Psoas muscle (tissue), 7 donors: ENCODE measurements at regions not wholly inside any gene's neighbourhood (a gene's known extent, or its start where the extent isn't known, plus 50 kb on each side); places are given as distances from the start of the nearest gene placed in this dataset.

ENCODE experiments used
- ATAC-seq, 4 donors: fragments of 200-7000 bp; cut with Tn5 transposase; one replicate each; pipeline ENCODE4 v1.9.1; 2020; ENCODE audit warnings: moderate library complexity in 3 of 4, mild to moderate bottlenecking in 2 of 4
- DNase-seq, 2 donors: peaks; one replicate each; pipeline ENCODE4 v3.0.0-alpha.2; 2020
- H3K27ac ChIP-seq: fragments of 200-600 bp; one replicate; pipeline ENCODE4 v1.8.0; 2022
- H3K27me3 ChIP-seq, 3 donors: fragments of 200-600 bp in 1 of 3; one replicate each; pipeline versions ENCODE4 v1.6.1 to v1.8.0; 2013 to 2022; ENCODE audit warnings: low read length in 2 of 3, mild to moderate bottlenecking in 2 of 3, moderate library complexity in 1 of 3; ENCODE audit not compliant: insufficient read depth in 3 of 3
- H3K36me3 ChIP-seq, 2 donors: fragments of 200-600 bp in 1 of 2; one replicate each; pipeline versions ENCODE4 v1.6.1 to v1.8.0; 2013 to 2022; ENCODE audit warnings: low read depth in 1 of 2, mild to moderate bottlenecking in 1 of 2, moderate library complexity in 1 of 2; ENCODE audit not compliant: insufficient read depth in 1 of 2
- H3K4me1 ChIP-seq: fragments of 200-600 bp; one replicate; pipeline ENCODE4 v1.8.0; 2022
- H3K4me3 ChIP-seq: fragments of 200-600 bp; one replicate; pipeline ENCODE4 v1.8.0; 2022; ENCODE audit warnings: mild to moderate bottlenecking
- H3K9me3 ChIP-seq: fragments of 200-600 bp; one replicate; pipeline ENCODE4 v1.8.0; 2022
- WGBS, 3 donors: extraction: QIAGEN DNeasy Blood & Tissue Kit; methylation state at CpG; one replicate each; pipeline versions ENCODE4 v1.1.6 to v1.1.7; 2013; 5-methylcytosine and 5-hydroxymethylcytosine counted together
- intact Hi-C, 2 donors: fragments of 100-400 bp; cut with DNase I; formaldehyde crosslinking; loops; one replicate each; pipeline versions ENCODE4 v1.11.0 to v1.14.2; 2022
- TF ChIP-seq, protein P1 (sequence below): fragments of 200-600 bp; IDR thresholded peaks from one replicate; pipeline ENCODE4 v1.8.0; 2022; ENCODE audit warnings: antibody characterized with exemption
- donor health status: healthy with polysubstance abuse.
- donor health status: DM: no; HTN: no; CAD: no; lungs with moderate emphysema.
- donor health status: Bipolar disorder and iron deficiency.
- donor health status: healthy.
- donor health status: DM: yes; HTN: yes; CAD: no.
- donor health status: DM: no; HTN: no; CAD: no.
- donor health status: DM: yes; HTN: yes; CAD: no.

DNA sequence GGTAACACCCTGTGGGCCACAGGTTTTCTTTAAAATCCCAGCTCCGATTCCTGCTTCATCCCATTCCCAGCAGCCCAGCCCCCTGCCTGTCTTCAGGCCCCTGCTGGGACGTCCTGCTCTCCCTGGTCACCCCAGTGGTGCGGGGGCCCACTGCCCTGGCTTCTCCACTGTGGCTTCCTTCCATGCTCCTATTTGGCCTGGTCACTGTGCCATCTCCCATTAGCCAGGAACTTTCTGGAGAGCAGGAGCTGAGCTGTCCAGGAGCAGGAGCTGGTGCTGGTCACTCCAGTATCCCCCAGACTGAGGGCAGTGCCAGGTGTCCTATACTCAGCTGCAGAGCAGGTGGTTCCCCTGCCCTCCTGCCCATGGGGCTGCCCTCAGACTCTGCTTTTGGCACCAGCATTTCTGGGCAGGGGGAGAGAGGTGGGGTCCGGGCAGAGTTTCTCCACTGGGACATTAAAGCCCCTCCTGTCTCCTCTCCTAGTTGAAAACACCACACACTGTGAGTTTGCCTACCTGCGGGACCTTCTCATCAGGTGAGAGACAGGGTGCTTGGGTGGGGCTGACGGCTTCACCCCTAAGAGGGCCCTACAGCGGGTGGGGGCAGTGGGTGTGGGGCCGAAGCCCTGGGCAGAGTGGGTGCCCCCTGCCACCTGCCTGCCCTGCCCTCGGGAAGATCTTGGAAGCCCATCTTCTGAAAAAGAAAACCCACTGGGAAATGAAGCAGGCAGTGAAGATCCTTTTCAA, 356.2 kb downstream of the SEC14L1 start:
- peak in 1 of 2 donors; percentile 41 for DNase-seq
- intact Hi-C loops: loop anchor here in 1 of 2 donors (10.0 kb wide), 1 partner anchor 412 kb away; no protein-coding TSS in a partner anchor
- no peak for ATAC-seq
- 89 to 94% (median 93%) methylated on average over 9 of the region's 9 CpGs for WGBS, 3 donors
- H3K4me1 ChIP-seq: no peaks in the 10 kb centered on the region
- H3K4me3 ChIP-seq: no peak overlapping the region
- H3K36me3 ChIP-seq: peaks cover 0 to 67% of the 10 kb centered on the region in 2 donors
- H3K27ac ChIP-seq: no peak overlapping the region
- H3K27me3 ChIP-seq: no peaks in the 10 kb centered on the region
- no peaks in the 10 kb centered on the region for H3K9me3 ChIP-seq
- TF ChIP-seq, protein P1, sequence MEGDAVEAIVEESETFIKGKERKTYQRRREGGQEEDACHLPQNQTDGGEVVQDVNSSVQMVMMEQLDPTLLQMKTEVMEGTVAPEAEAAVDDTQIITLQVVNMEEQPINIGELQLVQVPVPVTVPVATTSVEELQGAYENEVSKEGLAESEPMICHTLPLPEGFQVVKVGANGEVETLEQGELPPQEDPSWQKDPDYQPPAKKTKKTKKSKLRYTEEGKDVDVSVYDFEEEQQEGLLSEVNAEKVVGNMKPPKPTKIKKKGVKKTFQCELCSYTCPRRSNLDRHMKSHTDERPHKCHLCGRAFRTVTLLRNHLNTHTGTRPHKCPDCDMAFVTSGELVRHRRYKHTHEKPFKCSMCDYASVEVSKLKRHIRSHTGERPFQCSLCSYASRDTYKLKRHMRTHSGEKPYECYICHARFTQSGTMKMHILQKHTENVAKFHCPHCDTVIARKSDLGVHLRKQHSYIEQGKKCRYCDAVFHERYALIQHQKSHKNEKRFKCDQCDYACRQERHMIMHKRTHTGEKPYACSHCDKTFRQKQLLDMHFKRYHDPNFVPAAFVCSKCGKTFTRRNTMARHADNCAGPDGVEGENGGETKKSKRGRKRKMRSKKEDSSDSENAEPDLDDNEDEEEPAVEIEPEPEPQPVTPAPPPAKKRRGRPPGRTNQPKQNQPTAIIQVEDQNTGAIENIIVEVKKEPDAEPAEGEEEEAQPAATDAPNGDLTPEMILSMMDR: no peak

DNA sequence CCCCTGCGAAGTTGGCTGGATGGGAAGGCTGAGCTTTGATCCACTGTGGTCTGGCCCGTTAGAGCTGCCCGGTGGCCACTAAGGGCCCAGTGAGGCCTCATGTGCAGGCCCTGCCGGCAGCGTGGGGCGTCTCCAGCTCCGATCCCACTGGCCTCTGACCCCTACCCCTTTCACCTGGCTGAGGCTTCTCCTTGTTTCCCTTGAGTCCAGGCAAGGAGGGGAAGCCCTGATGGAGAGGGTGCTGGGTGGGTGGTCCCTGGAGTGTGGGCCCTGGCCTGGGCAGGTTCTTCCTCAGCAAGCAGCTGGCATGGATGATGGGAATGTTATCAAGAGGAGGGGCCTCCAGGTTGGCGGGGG, 356.8 kb downstream of the SEC14L1 start:
- peaks cover 0 to 61% of the 10 kb centered on the region in 2 donors for H3K36me3 ChIP-seq
- H3K4me3 ChIP-seq: no peak overlapping the region
- no peaks in the 10 kb centered on the region for H3K27me3 ChIP-seq
- no peak overlapping the region for H3K27ac ChIP-seq
- H3K4me1 ChIP-seq: no peaks in the 10 kb centered on the region
- intact Hi-C loops: loop anchor here in 1 of 2 donors (10.0 kb wide), 1 partner anchor 413 kb away; no protein-coding TSS in a partner anchor
- H3K9me3 ChIP-seq: no peaks in the 10 kb centered on the region
- TF ChIP-seq, protein P1: no peak
- WGBS, 3 donors: 92 to 94% (median 93%) methylated on average over 8 of the region's 8 CpGs
- DNase-seq (peak in 1 of 2 donors; percentile 42), ATAC-seq (no peak)

DNA sequence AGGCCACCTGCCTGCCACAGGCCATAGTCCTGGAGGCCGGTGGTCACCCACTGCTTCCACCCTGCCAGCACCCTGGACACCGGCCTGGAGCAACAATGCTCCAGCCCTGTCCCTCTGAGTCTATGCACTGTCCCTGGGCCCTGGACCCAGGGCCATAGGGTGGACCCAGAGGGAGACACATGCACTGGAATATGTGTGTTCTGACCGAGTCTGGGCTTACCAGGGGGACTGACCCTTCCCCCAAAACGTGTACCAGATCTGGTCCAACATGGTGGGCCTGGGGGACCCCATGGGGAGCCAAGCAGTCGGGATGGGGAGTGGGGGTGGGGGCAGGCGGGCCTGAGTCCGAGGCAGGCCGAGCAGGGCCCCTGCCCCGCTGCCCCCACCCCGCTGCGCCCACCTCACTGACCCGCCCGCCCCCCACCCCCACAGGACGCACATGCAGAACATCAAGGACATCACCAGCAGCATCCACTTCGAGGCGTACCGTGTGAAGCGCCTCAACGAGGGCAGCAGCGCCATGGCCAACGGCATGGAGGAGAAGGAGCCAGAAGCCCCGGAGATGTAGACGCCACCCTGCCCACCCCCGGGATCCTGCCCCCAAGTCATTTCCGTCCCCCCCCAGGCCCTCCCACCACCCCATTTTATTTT, 357.4 kb downstream of the SEC14L1 start:
- peaks cover 0 to 55% of the 10 kb centered on the region in 2 donors for H3K36me3 ChIP-seq
- no peak overlapping the region for H3K4me3 ChIP-seq
- intact Hi-C loops: loop anchor here in 1 of 2 donors (10.0 kb wide), 1 partner anchor 413 kb away; no protein-coding TSS in a partner anchor
- WGBS, 3 donors: 87 to 90% (median 88%) methylated on average over 15 to 25 of the region's 25 CpGs
- H3K27ac ChIP-seq: no peak overlapping the region
- no peaks in the 10 kb centered on the region for H3K4me1 ChIP-seq
- ATAC-seq: no peak
- TF ChIP-seq, protein P1: no peak
- DNase-seq: peak in 1 of 2 donors; percentile 45
- no peaks in the 10 kb centered on the region for H3K9me3 ChIP-seq
- H3K27me3 ChIP-seq: no peaks in the 10 kb centered on the region

DNA sequence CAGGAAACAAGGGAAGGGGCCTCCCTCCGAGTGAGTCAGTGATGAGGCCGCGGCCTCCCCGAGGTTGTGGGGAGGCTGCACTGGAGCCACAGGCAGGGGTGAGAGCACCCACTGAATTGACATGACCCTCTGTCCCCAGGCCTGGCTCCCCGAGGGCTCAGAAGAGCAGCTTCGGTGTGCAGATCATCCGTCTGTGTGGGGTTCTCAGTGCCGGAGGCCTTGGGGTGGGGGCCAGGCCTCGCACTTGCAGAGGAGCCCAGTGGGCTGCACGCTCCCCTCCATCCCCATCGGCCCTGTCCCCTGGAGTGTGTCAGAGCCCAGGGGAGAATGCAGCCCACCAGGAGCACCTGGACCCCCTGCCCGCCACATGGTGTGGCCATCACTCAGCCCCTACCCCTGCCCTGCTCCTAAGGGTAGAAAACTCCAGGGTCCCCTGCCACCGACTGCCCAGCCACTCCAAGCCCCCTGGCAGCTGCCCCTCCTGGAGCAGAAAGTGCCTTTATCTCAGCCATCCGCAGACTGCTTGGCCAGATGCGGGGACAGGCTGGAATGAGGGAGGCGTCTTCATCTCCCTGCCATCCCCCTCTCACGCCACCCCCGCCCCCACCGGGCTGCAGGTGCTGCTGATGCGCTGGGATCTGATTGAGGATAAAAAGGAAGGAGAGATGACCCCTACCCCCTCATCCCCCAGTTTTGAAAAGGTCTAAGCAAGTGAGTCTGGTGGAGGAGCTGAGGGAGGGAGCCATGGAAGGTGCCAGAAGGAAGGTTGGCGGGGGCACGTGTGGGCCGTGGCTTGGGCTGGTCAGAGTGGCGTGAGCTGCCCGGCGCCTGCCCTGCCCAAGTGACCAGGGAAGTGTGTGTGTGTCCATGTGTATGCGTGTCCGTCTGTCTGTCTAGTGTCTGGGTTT, 358.3 kb downstream of the SEC14L1 start:
- DNase-seq (peak in 1 of 2 donors; percentile 39), ATAC-seq (no peak)
- intact Hi-C loops: loop anchor here in 1 of 2 donors (10.0 kb wide), 1 partner anchor 414 kb away; no protein-coding TSS in a partner anchor
- TF ChIP-seq, protein P1: no peak
- Histone ChIP-seq H3K27me3 (no peaks in the 10 kb centered on the region), H3K4me3 (no peak overlapping the region), H3K9me3 (no peaks in the 10 kb centered on the region), H3K4me1 (no peaks in the 10 kb centered on the region), H3K36me3 (peaks cover 0 to 47% of the 10 kb centered on the region in 2 donors), H3K27ac (no peak overlapping the region)
- WGBS, 3 donors: 91 to 94% (median 91%) methylated on average over 27 to 28 of the region's 28 CpGs
